ENCODE measurements at regions not wholly inside any gene's neighbourhood (a gene's known extent, or its start where the extent isn't known, plus 50 kb on each side); places are given as distances from the start of the nearest gene placed in this dataset.

DNA sequence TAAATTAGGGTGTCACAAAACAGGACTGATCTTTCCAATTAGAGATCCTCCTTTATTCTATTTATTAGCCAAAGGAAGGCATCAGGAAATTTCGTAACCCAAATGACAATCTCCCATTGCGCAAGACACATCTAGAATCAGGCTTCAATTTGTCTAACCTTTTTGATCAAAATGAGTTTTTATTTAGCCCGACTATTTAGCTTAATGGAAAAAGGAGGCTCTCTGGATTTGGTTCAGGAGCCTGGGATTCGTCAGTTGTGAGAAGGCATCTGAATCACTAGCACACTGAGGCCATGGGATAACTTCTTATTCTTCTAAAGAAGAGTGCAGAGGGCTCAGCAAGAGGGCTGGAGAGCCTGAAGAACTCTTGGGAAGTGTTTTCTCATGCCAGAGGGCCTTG lies 332.1 kb upstream of the ETAA1 start:
- Histone ChIP-seq H3K9me3 (ENCODE audit: control insufficient read depth, insufficient read depth, low read length) (no peaks in the 10 kb centered on the region), H3K79me2 (ENCODE audit: control insufficient read depth, low read length) (no peaks in the 10 kb centered on the region), H3F3A (ENCODE audit: control insufficient read depth, insufficient read depth) (no peaks in the 10 kb centered on the region), H3K27ac (ENCODE audit: low read depth, low read length) (no peak overlapping the region), H3K4me2 (ENCODE audit: low read length) (no peak overlapping the region), H3K27me3 (ENCODE audit: control insufficient read depth, low read length) (no peaks in the 10 kb centered on the region), H3K36me3 (ENCODE audit: control insufficient read depth, low read length) (no peaks in the 10 kb centered on the region), H4K20me1 (ENCODE audit: control insufficient read depth, insufficient read depth, low read depth, low read length) (no peaks in the 10 kb centered on the region), H3K4me3 (ENCODE audit: low read length) (no peak overlapping the region), H3K9me2 (replicated peaks; ENCODE audit: control insufficient read depth, low read length) (no peaks in the 10 kb centered on the region), H3K4me1 (ENCODE audit: control insufficient read depth, low read length) (no peaks in the 10 kb centered on the region)
- TF ChIP-seq, protein P1, sequence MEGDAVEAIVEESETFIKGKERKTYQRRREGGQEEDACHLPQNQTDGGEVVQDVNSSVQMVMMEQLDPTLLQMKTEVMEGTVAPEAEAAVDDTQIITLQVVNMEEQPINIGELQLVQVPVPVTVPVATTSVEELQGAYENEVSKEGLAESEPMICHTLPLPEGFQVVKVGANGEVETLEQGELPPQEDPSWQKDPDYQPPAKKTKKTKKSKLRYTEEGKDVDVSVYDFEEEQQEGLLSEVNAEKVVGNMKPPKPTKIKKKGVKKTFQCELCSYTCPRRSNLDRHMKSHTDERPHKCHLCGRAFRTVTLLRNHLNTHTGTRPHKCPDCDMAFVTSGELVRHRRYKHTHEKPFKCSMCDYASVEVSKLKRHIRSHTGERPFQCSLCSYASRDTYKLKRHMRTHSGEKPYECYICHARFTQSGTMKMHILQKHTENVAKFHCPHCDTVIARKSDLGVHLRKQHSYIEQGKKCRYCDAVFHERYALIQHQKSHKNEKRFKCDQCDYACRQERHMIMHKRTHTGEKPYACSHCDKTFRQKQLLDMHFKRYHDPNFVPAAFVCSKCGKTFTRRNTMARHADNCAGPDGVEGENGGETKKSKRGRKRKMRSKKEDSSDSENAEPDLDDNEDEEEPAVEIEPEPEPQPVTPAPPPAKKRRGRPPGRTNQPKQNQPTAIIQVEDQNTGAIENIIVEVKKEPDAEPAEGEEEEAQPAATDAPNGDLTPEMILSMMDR (IDR thresholded peaks at IDR 0.05; ENCODE audit: low read depth, low read length, poor library complexity, severe bottlenecking): no peak
- no peak for TF ChIP-seq EZH2phosphoT487 (IDR thresholded peaks at IDR 0.05; ENCODE audit: borderline replicate concordance, low read length)

DNA sequence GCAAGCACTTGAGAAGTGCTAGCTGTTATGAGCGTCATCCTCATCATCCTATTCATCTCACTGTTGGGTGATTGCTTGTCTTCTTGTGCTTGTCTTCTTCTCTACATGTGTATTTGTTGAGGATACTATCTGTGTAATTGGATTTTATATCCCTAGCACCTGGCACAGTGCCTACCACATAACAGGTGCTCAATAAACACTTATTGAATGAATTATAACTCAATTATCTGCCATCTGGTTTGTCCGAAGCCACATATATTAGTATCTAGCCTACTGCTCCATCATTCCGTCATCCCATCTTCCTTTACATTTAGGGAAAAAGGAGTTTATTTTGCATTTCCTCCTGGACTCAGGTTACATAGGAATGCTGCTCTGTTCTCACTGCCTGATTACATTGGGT lies 330.4 kb upstream of the ETAA1 start:
- Histone ChIP-seq H3K4me1 (ENCODE audit: control insufficient read depth, low read length) (no peaks in the 10 kb centered on the region), H3K4me2 (ENCODE audit: low read length) (no peak overlapping the region), H3K4me3 (ENCODE audit: low read length) (no peak overlapping the region), H3K79me2 (ENCODE audit: control insufficient read depth, low read length) (no peaks in the 10 kb centered on the region), H3K27ac (ENCODE audit: low read depth, low read length) (no peak overlapping the region), H3K36me3 (ENCODE audit: control insufficient read depth, low read length) (no peaks in the 10 kb centered on the region), H3K9me3 (ENCODE audit: control insufficient read depth, insufficient read depth, low read length) (no peaks in the 10 kb centered on the region), H3K9me2 (replicated peaks; ENCODE audit: control insufficient read depth, low read length) (no peaks in the 10 kb centered on the region), H4K20me1 (ENCODE audit: control insufficient read depth, insufficient read depth, low read depth, low read length) (no peaks in the 10 kb centered on the region), H3F3A (ENCODE audit: control insufficient read depth, insufficient read depth) (no peaks in the 10 kb centered on the region), H3K27me3 (ENCODE audit: control insufficient read depth, low read length) (no peaks in the 10 kb centered on the region)
- TF ChIP-seq EZH2phosphoT487 (IDR thresholded peaks at IDR 0.05; ENCODE audit: borderline replicate concordance, low read length): no peak
- TF ChIP-seq, protein P1 (IDR thresholded peaks at IDR 0.05; ENCODE audit: low read depth, low read length, poor library complexity, severe bottlenecking): no peak

- no peak overlapping the region for H3K4me2 ChIP-seq (ENCODE audit: low read length)
- no peaks in the 10 kb centered on the region for H4K20me1 ChIP-seq (ENCODE audit: control insufficient read depth, insufficient read depth, low read depth, low read length)
- no peaks in the 10 kb centered on the region for H3F3A ChIP-seq (ENCODE audit: control insufficient read depth, insufficient read depth)
- TF ChIP-seq, protein P1 (IDR thresholded peaks at IDR 0.05; ENCODE audit: low read depth, low read length, poor library complexity, severe bottlenecking): no peak
- TF ChIP-seq EZH2phosphoT487 (IDR thresholded peaks at IDR 0.05; ENCODE audit: borderline replicate concordance, low read length): no peak
- no peaks in the 10 kb centered on the region for H3K27me3 ChIP-seq (ENCODE audit: control insufficient read depth, low read length)
- H3K4me3 ChIP-seq (ENCODE audit: low read length): no peak overlapping the region
- H3K36me3 ChIP-seq (ENCODE audit: control insufficient read depth, low read length): no peaks in the 10 kb centered on the region
- H3K4me1 ChIP-seq (ENCODE audit: control insufficient read depth, low read length): no peaks in the 10 kb centered on the region
- no peak overlapping the region for H3K27ac ChIP-seq (ENCODE audit: low read depth, low read length)
- H3K9me2 ChIP-seq (replicated peaks; ENCODE audit: control insufficient read depth, low read length): no peaks in the 10 kb centered on the region
- no peaks in the 10 kb centered on the region for H3K9me3 ChIP-seq (ENCODE audit: control insufficient read depth, insufficient read depth, low read length)
- H3K79me2 ChIP-seq (ENCODE audit: control insufficient read depth, low read length): no peaks in the 10 kb centered on the region
Measured at GRCh38 chr2:67067656-67068055, 329.5 kb upstream of the ETAA1 start.

GRCh38 chr2:67070826-67071225 lies 326.3 kb upstream of the ETAA1 start:
- TF ChIP-seq EZH2phosphoT487 (IDR thresholded peaks at IDR 0.05; ENCODE audit: borderline replicate concordance, low read length): no peak
- TF ChIP-seq, protein P1 (IDR thresholded peaks at IDR 0.05; ENCODE audit: low read depth, low read length, poor library complexity, severe bottlenecking): no peak
- H3K79me2 ChIP-seq (ENCODE audit: control insufficient read depth, low read length): no peaks in the 10 kb centered on the region
- no peak overlapping the region for H3K27ac ChIP-seq (ENCODE audit: low read depth, low read length)
- H3K27me3 ChIP-seq (ENCODE audit: control insufficient read depth, low read length): no peaks in the 10 kb centered on the region
- H4K20me1 ChIP-seq (ENCODE audit: control insufficient read depth, insufficient read depth, low read depth, low read length): no peaks in the 10 kb centered on the region
- H3K36me3 ChIP-seq (ENCODE audit: control insufficient read depth, low read length): no peaks in the 10 kb centered on the region
- H3K4me3 ChIP-seq (ENCODE audit: low read length): no peak overlapping the region
- H3K9me2 ChIP-seq (replicated peaks; ENCODE audit: control insufficient read depth, low read length): no peaks in the 10 kb centered on the region
- H3F3A ChIP-seq (ENCODE audit: control insufficient read depth, insufficient read depth): no peaks in the 10 kb centered on the region
- no peaks in the 10 kb centered on the region for H3K4me1 ChIP-seq (ENCODE audit: control insufficient read depth, low read length)
- no peaks in the 10 kb centered on the region for H3K9me3 ChIP-seq (ENCODE audit: control insufficient read depth, insufficient read depth, low read length)
- H3K4me2 ChIP-seq (ENCODE audit: low read length): no peak overlapping the region
